NCI-H2029 treated with DMSO at 0.1 percent for 48 hours (cell line): ENCODE measurements at regions not wholly inside any gene's neighbourhood (a gene's known extent, or its start where the extent isn't known, plus 50 kb on each side); places are given as distances from the start of the nearest gene placed in this dataset.
"Not testable (repeated sequence)": the region's sequence is repeated elsewhere in the genome, so short reads cannot be mapped to it uniquely, and the experiment has no call there.

ENCODE experiments used
- DNase-seq: peaks from one replicate; lab custom pipeline; 2025; lab: John Stamatoyannopoulos, UW

GRCh38 chr5:101205065-101205464, 302.0 kb upstream of the ST8SIA4 start:
- DNase-seq, result not testable (repeated sequence)

- DNase-seq, result not testable (repeated sequence)
These were observed 277.3 kb upstream of the ST8SIA4 start for GRCh38 chr5:101180365-101180764.

- no peak for DNase-seq
These were observed 273.5 kb upstream of the ST8SIA4 start for GRCh38 chr5:101176605-101177004.

- DNase-seq, result no peak
These were observed 271.9 kb upstream of the ST8SIA4 start for GRCh38 chr5:101174981-101175380.

- DNase-seq, result no peak
These were observed 260.0 kb upstream of the ST8SIA4 start for GRCh38 chr5:101163088-101163487.

- DNase-seq, result no peak
These were observed 256.9 kb upstream of the ST8SIA4 start for GRCh38 chr5:101160002-101160401.

GRCh38 chr5:101159006-101159405, 255.9 kb upstream of the ST8SIA4 start:
- no peak for DNase-seq

GRCh38 chr5:101153526-101153925, 250.4 kb upstream of the ST8SIA4 start:
- no peak for DNase-seq

- DNase-seq, result no peak
These were observed 240.4 kb upstream of the ST8SIA4 start for GRCh38 chr5:101143526-101143925.

- no peak for DNase-seq
These were observed 239.0 kb upstream of the ST8SIA4 start for GRCh38 chr5:101142102-101142501.

GRCh38 chr5:101136454-101136853, 233.4 kb upstream of the ST8SIA4 start:
- no peak for DNase-seq

- no peak for DNase-seq
These were observed 220.3 kb upstream of the ST8SIA4 start for GRCh38 chr5:101123363-101123762.

- peak; percentile 61 for DNase-seq
These were observed 209.6 kb upstream of the ST8SIA4 start for GRCh38 chr5:101112645-101113044.

- peak; percentile 6 for DNase-seq
These were observed 200.8 kb upstream of the ST8SIA4 start for GRCh38 chr5:101103874-101104273.

- DNase-seq, result no peak
These were observed 199.4 kb upstream of the ST8SIA4 start for GRCh38 chr5:101102506-101102905.

- DNase-seq, result no peak
These were observed 188.8 kb upstream of the ST8SIA4 start for GRCh38 chr5:101091902-101092301.

GRCh38 chr5:101084353-101084752, 181.3 kb upstream of the ST8SIA4 start:
- DNase-seq, result no peak

GRCh38 chr5:101080462-101081240, 177.6 kb upstream of the ST8SIA4 start:
- no peak for DNase-seq

- DNase-seq, result no peak
These were observed 165.2 kb upstream of the ST8SIA4 start for GRCh38 chr5:101068298-101068697.

- no peak for DNase-seq
These were observed 164.3 kb upstream of the ST8SIA4 start for GRCh38 chr5:101067429-101067828.

GRCh38 chr5:101062902-101063301, 159.8 kb upstream of the ST8SIA4 start:
- no peak for DNase-seq

GRCh38 chr5:101047181-101047580, 144.1 kb upstream of the ST8SIA4 start:
- DNase-seq, result no peak

GRCh38 chr5:101045689-101046088, 142.6 kb upstream of the ST8SIA4 start:
- DNase-seq, result no peak

- not testable (repeated sequence) for DNase-seq
These were observed 136.9 kb upstream of the ST8SIA4 start for GRCh38 chr5:101040002-101040401.
